ENCODE measurements at regions not wholly inside any gene's neighbourhood (a gene's known extent, or its start where the extent isn't known, plus 50 kb on each side); places are given as distances from the start of the nearest gene placed in this dataset.
"Not testable (repeated sequence)": the region's sequence is repeated elsewhere in the genome, so short reads cannot be mapped to it uniquely, and the experiment has no call there.

- no peak for DNase-seq (ENCODE audit: low spot score)
- H3K27ac Mint-ChIP-seq = no peak overlapping the region
- H3K36me3 Mint-ChIP-seq (ENCODE audit: low read depth) = no peaks in the 10 kb centered on the region
- intact Hi-C loops (cut with micrococcal nuclease) = no loop called here
- no peaks in the 10 kb centered on the region for H3K9me3 Mint-ChIP-seq
- no peaks in the 10 kb centered on the region for H3K4me1 Mint-ChIP-seq (ENCODE audit: low read depth)
- no peaks in the 10 kb centered on the region for H3K27me3 Mint-ChIP-seq (ENCODE audit: insufficient read depth)
- H3K4me3 Mint-ChIP-seq = no peak overlapping the region
These were observed 596.2 kb upstream of the DPPA4 start for GRCh38 chr3:109933576-109933975.

GRCh38 chr3:109939817-109940216 lies 602.5 kb upstream of the DPPA4 start:
- no peaks in the 10 kb centered on the region for H3K36me3 Mint-ChIP-seq (ENCODE audit: low read depth)
- H3K9me3 Mint-ChIP-seq = no peaks in the 10 kb centered on the region
- no peak overlapping the region for H3K27ac Mint-ChIP-seq
- intact Hi-C loops (cut with micrococcal nuclease) = no loop called here
- H3K4me3 Mint-ChIP-seq = no peak overlapping the region
- no peaks in the 10 kb centered on the region for H3K4me1 Mint-ChIP-seq (ENCODE audit: low read depth)
- no peaks in the 10 kb centered on the region for H3K27me3 Mint-ChIP-seq (ENCODE audit: insufficient read depth)
- no peak for DNase-seq (ENCODE audit: low spot score)

GRCh38 chr3:109943181-109943580 lies 605.8 kb upstream of the DPPA4 start:
- intact Hi-C loops (cut with micrococcal nuclease) = no loop called here
- no peaks in the 10 kb centered on the region for H3K36me3 Mint-ChIP-seq (ENCODE audit: low read depth)
- H3K27me3 Mint-ChIP-seq (ENCODE audit: insufficient read depth) = no peaks in the 10 kb centered on the region
- DNase-seq (ENCODE audit: low spot score) = no peak
- no peaks in the 10 kb centered on the region for H3K4me1 Mint-ChIP-seq (ENCODE audit: low read depth)
- H3K9me3 Mint-ChIP-seq = no peaks in the 10 kb centered on the region
- no peak overlapping the region for H3K27ac Mint-ChIP-seq
- no peak overlapping the region for H3K4me3 Mint-ChIP-seq

GRCh38 chr3:109944836-109945235 lies 607.5 kb upstream of the DPPA4 start:
- Mint-ChIP-seq H3K27me3 (ENCODE audit: insufficient read depth) (no peaks in the 10 kb centered on the region), H3K9me3 (no peaks in the 10 kb centered on the region), H3K36me3 (ENCODE audit: low read depth) (no peaks in the 10 kb centered on the region), H3K4me1 (ENCODE audit: low read depth) (no peaks in the 10 kb centered on the region), H3K27ac (no peak overlapping the region), H3K4me3 (no peak overlapping the region)
- intact Hi-C loops (cut with micrococcal nuclease) = no loop called here
- no peak for DNase-seq (ENCODE audit: low spot score)

- Mint-ChIP-seq H3K27ac (no peak overlapping the region), H3K4me1 (ENCODE audit: low read depth) (no peaks in the 10 kb centered on the region), H3K27me3 (ENCODE audit: insufficient read depth) (no peaks in the 10 kb centered on the region), H3K4me3 (no peak overlapping the region), H3K36me3 (ENCODE audit: low read depth) (no peaks in the 10 kb centered on the region), H3K9me3 (no peaks in the 10 kb centered on the region)
- intact Hi-C loops (cut with micrococcal nuclease) = no loop called here
- no peak for DNase-seq (ENCODE audit: low spot score)
These were observed 615.6 kb upstream of the DPPA4 start for GRCh38 chr3:109952924-109953323.

GRCh38 chr3:109963831-109964230 lies 626.5 kb upstream of the DPPA4 start:
- Mint-ChIP-seq H3K4me3 (no peak overlapping the region), H3K27ac (no peak overlapping the region), H3K4me1 (ENCODE audit: low read depth) (no peaks in the 10 kb centered on the region), H3K36me3 (ENCODE audit: low read depth) (no peaks in the 10 kb centered on the region), H3K9me3 (no peaks in the 10 kb centered on the region), H3K27me3 (ENCODE audit: insufficient read depth) (no peaks in the 10 kb centered on the region)
- DNase-seq (ENCODE audit: low spot score) = no peak
- intact Hi-C loops (cut with micrococcal nuclease) = loop anchor here (10.0 kb wide), 1 partner anchor 229 kb away; no protein-coding TSS in a partner anchor

GRCh38 chr3:109973733-109974132 lies 636.4 kb upstream of the DPPA4 start:
- Mint-ChIP-seq H3K4me1 (ENCODE audit: low read depth) (no peaks in the 10 kb centered on the region), H3K27ac (no peak overlapping the region), H3K27me3 (ENCODE audit: insufficient read depth) (no peaks in the 10 kb centered on the region), H3K4me3 (no peak overlapping the region), H3K9me3 (no peaks in the 10 kb centered on the region), H3K36me3 (ENCODE audit: low read depth) (no peaks in the 10 kb centered on the region)
- intact Hi-C loops (cut with micrococcal nuclease) = no loop called here
- no peak for DNase-seq (ENCODE audit: low spot score)

GRCh38 chr3:109977897-109978296 lies 640.6 kb upstream of the DPPA4 start:
- Mint-ChIP-seq H3K4me1 (ENCODE audit: low read depth) (no peaks in the 10 kb centered on the region), H3K27me3 (ENCODE audit: insufficient read depth) (no peaks in the 10 kb centered on the region), H3K27ac (no peak overlapping the region), H3K36me3 (ENCODE audit: low read depth) (no peaks in the 10 kb centered on the region), H3K9me3 (no peaks in the 10 kb centered on the region), H3K4me3 (no peak overlapping the region)
- intact Hi-C loops (cut with micrococcal nuclease) = no loop called here
- DNase-seq (ENCODE audit: low spot score) = no peak

- Mint-ChIP-seq H3K36me3 (ENCODE audit: low read depth) (no peaks in the 10 kb centered on the region), H3K4me1 (ENCODE audit: low read depth) (no peaks in the 10 kb centered on the region), H3K9me3 (no peaks in the 10 kb centered on the region), H3K27me3 (ENCODE audit: insufficient read depth) (no peaks in the 10 kb centered on the region), H3K27ac (no peak overlapping the region), H3K4me3 (no peak overlapping the region)
- DNase-seq (ENCODE audit: low spot score) = no peak
- intact Hi-C loops (cut with micrococcal nuclease) = no loop called here
These were observed 644.9 kb upstream of the DPPA4 start for GRCh38 chr3:109982201-109982600.

GRCh38 chr3:109984976-109985375 lies 647.6 kb upstream of the DPPA4 start:
- H3K4me1 Mint-ChIP-seq (ENCODE audit: low read depth) = no peaks in the 10 kb centered on the region
- H3K36me3 Mint-ChIP-seq (ENCODE audit: low read depth) = no peaks in the 10 kb centered on the region
- no peaks in the 10 kb centered on the region for H3K27me3 Mint-ChIP-seq (ENCODE audit: insufficient read depth)
- no peak overlapping the region for H3K27ac Mint-ChIP-seq
- intact Hi-C loops (cut with micrococcal nuclease) = no loop called here
- DNase-seq (ENCODE audit: low spot score) = no peak
- H3K4me3 Mint-ChIP-seq = no peak overlapping the region
- no peaks in the 10 kb centered on the region for H3K9me3 Mint-ChIP-seq

- Mint-ChIP-seq H3K9me3 (no peaks in the 10 kb centered on the region), H3K27me3 (ENCODE audit: insufficient read depth) (no peaks in the 10 kb centered on the region), H3K27ac (no peak overlapping the region), H3K4me3 (no peak overlapping the region), H3K36me3 (ENCODE audit: low read depth) (no peaks in the 10 kb centered on the region), H3K4me1 (ENCODE audit: low read depth) (no peaks in the 10 kb centered on the region)
- intact Hi-C loops (cut with micrococcal nuclease) = no loop called here
- no peak for DNase-seq (ENCODE audit: low spot score)
These were observed 648.7 kb upstream of the DPPA4 start for GRCh38 chr3:109985943-109986555.

- DNase-seq (ENCODE audit: low spot score) = no peak
- no peaks in the 10 kb centered on the region for H3K27me3 Mint-ChIP-seq (ENCODE audit: insufficient read depth)
- no peaks in the 10 kb centered on the region for H3K9me3 Mint-ChIP-seq
- no peak overlapping the region for H3K27ac Mint-ChIP-seq
- intact Hi-C loops (cut with micrococcal nuclease) = no loop called here
- no peak overlapping the region for H3K4me3 Mint-ChIP-seq
- no peaks in the 10 kb centered on the region for H3K36me3 Mint-ChIP-seq (ENCODE audit: low read depth)
- no peaks in the 10 kb centered on the region for H3K4me1 Mint-ChIP-seq (ENCODE audit: low read depth)
These were observed 657.5 kb upstream of the DPPA4 start for GRCh38 chr3:109994853-109995252.

- no peak overlapping the region for H3K27ac Mint-ChIP-seq
- intact Hi-C loops (cut with micrococcal nuclease) = no loop called here
- H3K27me3 Mint-ChIP-seq (ENCODE audit: insufficient read depth) = no peaks in the 10 kb centered on the region
- H3K9me3 Mint-ChIP-seq = no peaks in the 10 kb centered on the region
- DNase-seq (ENCODE audit: low spot score) = no peak
- H3K36me3 Mint-ChIP-seq (ENCODE audit: low read depth) = no peaks in the 10 kb centered on the region
- no peak overlapping the region for H3K4me3 Mint-ChIP-seq
- no peaks in the 10 kb centered on the region for H3K4me1 Mint-ChIP-seq (ENCODE audit: low read depth)
These were observed 658.0 kb upstream of the DPPA4 start for GRCh38 chr3:109995377-109995776.

GRCh38 chr3:110001905-110002304 lies 664.6 kb upstream of the DPPA4 start:
- H3K27ac Mint-ChIP-seq; H3K36me3 Mint-ChIP-seq (ENCODE audit: low read depth); DNase-seq (ENCODE audit: low spot score); H3K4me3 Mint-ChIP-seq; H3K27me3 Mint-ChIP-seq (ENCODE audit: insufficient read depth); H3K4me1 Mint-ChIP-seq (ENCODE audit: low read depth); intact Hi-C loops (cut with micrococcal nuclease); H3K9me3 Mint-ChIP-seq: not testable (repeated sequence)

Measured in activated T-helper 1 cell treated with anti-CD3 and anti-CD28 coated beads, Interleukin-12 subunit alpha, Interleukin-12 subunit beta, Interleukin-2, Interleukin-4 antibody, amounts not matched to agents 30 ng/mL and 10 ng/mL and 1 ng/mL, durations not matched to agents 14 hours and 24 hours and 36 hours (primary cell).